Right renal cortex interstitium (tissue), 3 donors: ENCODE measurements at regions not wholly inside any gene's neighbourhood (a gene's known extent, or its start where the extent isn't known, plus 50 kb on each side); places are given as distances from the start of the nearest gene placed in this dataset.

Source experiments
- DNase-seq, 3 donors: peaks; one replicate each; pipeline ENCODE4 v3.0.0-alpha.2; 2013; ENCODE audit warnings: low read depth in 3 of 3, low spot score in 2 of 3

GRCh38 chr11:95586155-95586554 lies 203.4 kb downstream of the FAM76B start:
- DNase-seq = no peak

DNA sequence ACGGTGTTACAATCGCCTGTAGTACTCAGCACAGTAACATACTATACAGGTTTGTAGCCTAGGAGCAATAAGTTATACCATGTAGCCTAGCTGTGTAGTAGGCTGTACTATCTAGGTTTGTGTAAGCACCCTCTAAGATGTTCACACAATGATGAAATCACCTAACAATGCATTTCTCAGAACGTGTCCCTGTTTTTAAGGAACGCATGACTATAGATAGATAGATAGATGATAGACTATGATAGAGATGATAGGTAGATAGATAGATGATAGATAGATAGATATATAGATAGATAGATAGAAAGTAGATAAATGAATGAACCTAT lies 203.9 kb downstream of the FAM76B start:
- no peak for DNase-seq

DNA sequence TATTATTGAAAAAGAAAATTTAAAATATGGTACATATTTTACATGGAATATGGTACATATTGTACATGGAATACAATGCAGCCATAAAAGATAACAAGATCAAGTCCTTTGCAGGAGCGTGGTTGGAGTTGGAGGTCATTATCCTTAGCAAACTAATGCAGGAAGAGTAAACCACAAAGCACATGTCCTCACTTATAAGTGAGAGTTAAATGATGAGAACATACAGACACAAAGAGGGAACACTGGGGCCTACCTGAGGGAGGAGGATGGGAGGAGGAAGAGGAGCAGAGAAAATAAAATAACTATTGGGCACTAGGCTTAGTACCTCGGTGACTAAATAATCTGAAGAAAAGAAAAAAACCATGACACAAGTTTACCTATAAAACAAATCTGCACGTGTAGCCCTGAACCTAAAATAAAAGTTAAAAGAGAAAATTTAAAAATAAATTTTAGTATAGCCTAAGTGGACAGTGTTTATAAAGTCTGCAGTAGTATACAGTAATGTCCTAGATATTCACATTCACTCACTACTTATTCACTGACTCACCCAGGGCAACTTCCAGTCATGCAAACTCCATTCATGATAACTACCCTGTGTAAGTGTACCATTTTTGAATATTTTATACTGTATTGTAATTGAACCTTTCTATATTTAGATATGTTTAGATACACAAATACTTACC lies 204.4 kb downstream of the FAM76B start:
- no peak for DNase-seq

DNA sequence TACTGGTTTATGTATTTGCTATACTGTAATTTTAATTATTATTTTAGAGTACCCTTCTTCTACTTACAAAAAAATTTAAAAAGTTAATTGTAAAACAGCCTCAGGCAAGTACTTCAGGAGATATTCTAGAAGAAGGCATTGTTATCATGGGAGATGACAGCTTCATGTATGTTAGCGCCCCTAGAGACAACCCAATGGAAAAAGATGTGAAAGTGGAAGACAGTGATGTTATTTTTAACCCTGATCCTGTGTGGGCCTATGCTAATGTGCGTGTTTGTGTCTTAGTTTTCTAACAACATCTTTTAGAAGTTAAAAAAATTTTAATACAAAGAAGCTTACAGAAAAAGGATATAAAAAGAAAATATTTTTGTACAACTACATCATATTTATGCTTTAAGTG lies 205.0 kb downstream of the FAM76B start:
- no peak for DNase-seq

GRCh38 chr11:95584180-95584579 lies 205.4 kb downstream of the FAM76B start:
- DNase-seq = no peak

GRCh38 chr11:95577716-95578460 lies 211.7 kb downstream of the FAM76B start:
- no peak for DNase-seq

- no peak for DNase-seq
Observed at GRCh38 chr11:95576146-95576845, 213.3 kb downstream of the FAM76B start.

GRCh38 chr11:95575517-95575916 lies 214.1 kb downstream of the FAM76B start:
- no peak for DNase-seq

DNA sequence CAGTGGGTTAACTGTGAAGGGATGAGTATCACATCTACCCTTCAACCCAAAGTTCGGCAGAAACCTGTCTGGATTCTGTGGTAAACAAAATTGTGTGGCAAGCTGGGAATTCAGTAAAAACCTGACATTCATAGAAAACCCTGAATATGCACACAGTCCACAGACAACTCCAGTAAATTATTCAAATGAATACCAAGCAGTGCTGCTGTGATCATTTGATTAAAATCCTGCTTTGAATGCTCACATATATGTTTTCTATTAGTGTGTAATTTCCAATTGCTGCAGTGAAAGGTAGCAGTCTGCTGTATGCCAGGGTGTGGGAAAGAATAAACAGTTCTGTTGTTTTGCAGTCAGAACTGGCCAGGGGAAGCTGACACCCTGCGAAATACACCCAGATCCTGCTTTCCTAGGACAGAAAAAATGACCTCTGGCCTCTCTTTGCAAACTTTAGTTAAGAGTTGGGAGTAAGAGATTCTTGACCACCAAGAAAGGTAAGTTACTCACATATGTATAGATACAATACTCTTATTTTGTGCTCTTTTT lies 217.8 kb downstream of the FAM76B start:
- no peak for DNase-seq

DNA sequence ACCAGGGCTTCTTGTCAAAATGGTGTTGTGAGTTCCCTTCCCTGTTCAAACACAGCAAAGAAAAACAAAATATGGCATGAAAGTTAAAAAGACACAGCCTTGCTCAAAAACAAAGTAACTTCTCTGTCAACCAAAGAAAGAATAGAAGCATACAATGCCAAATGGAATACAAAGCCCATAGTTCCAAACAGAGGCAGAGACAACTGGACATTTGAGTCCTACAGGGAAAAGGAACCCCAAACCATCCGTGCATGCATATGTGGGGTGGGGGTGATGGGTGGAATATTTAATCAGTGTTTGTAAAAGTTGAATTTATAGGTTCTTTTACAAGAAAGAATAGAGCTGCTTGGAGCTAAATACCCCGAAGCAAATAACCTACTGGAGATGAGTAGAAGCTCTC lies 218.7 kb downstream of the FAM76B start:
- no peak for DNase-seq

GRCh38 chr11:95569207-95569606 lies 220.4 kb downstream of the FAM76B start:
- DNase-seq = no peak

GRCh38 chr11:95568281-95568680 lies 221.3 kb downstream of the FAM76B start:
- DNase-seq = no peak

GRCh38 chr11:95567685-95568084 lies 221.9 kb downstream of the FAM76B start:
- no peak for DNase-seq

GRCh38 chr11:95566211-95566610 lies 223.4 kb downstream of the FAM76B start:
- no peak for DNase-seq

DNA sequence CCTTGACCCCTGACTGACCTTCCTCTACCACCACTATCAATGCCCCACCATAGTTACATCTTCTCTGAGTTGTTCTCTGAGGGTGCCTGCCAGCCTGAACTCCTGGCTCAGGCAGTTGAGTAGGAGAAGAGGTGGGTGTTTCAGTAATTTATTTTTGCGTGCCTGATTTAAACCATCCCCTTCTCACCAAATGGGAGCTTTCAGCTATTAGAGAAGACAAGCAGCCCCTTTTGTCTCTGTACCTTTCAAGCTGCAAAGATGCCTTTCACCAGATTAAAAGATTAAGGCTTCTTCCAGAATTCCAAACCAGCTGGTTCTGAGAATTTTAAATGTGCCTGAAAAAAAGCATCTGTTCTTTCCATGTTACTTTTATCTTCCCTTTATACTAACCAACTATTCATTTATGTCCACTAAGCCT lies 223.8 kb downstream of the FAM76B start:
- DNase-seq = no peak

- DNase-seq = no peak
Observed at GRCh38 chr11:95563859-95564258, 225.7 kb downstream of the FAM76B start.

GRCh38 chr11:95563173-95563572 lies 226.4 kb downstream of the FAM76B start:
- DNase-seq = no peak

- DNase-seq = no peak
Observed at GRCh38 chr11:95562196-95562921, 227.2 kb downstream of the FAM76B start.

- no peak for DNase-seq
Observed at GRCh38 chr11:95559899-95560298, 229.7 kb downstream of the FAM76B start.

DNA sequence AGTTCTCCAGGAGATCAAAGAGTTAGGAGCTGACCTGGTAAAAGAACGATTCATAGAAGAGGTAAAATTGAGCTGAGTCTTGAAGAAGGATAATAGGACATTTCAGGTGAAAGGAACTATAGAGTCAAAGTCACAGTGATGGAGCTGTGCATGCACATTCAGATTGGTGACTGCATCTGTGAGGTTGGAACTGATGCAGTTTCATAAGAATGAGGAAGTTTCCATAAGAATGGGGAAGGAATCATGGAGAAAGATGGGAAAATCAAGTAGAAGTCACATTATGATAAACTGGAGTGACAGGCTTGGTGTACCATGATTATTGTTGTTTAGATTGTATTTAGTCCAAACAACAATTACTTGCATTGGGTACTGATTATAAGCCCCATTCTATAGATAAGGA lies 232.2 kb downstream of the FAM76B start:
- DNase-seq = no peak
